Ovary (tissue), 7 donors: ENCODE measurements at regions not wholly inside any gene's neighbourhood (a gene's known extent, or its start where the extent isn't known, plus 50 kb on each side); places are given as distances from the start of the nearest gene placed in this dataset.

ENCODE experiments used
- DNase-seq, 5 donors: peaks; one replicate each; pipeline ENCODE4 v3.0.0-alpha.2; 2019 to 2020
- H3K27ac ChIP-seq, 2 donors: fragments of 200-600 bp; one replicate each; pipeline versions ENCODE4 v1.5.1 to v1.8.0; 2019 to 2022
- H3K27me3 ChIP-seq: fragments of 200-600 bp; one replicate; pipeline ENCODE4 v1.8.0; 2022
- H3K36me3 ChIP-seq: fragments of 200-600 bp; sonication (generic); one replicate; pipeline ENCODE4 v1.5.1; 2019
- H3K4me1 ChIP-seq: one replicate; pipeline ENCODE4 v1.8.1; 2013; ENCODE audit warnings: mild to moderate bottlenecking, moderate library complexity; ENCODE audit not compliant: insufficient read depth
- H3K4me3 ChIP-seq: fragments of 200-600 bp; sonication (generic); one replicate; pipeline ENCODE4 v1.5.1; 2017
- H3K9me3 ChIP-seq, 2 donors: fragments of 200-600 bp in 1 of 2; sonication (generic) in 1 of 2; one replicate each; pipeline versions ENCODE4 v1.5.1 to v1.8.1; 2013 to 2019; ENCODE audit warnings: mild to moderate bottlenecking in 1 of 2, moderate library complexity in 1 of 2
- EP300 ChIP-seq: sonication (generic); formaldehyde crosslinking; IDR thresholded peaks from one replicate; pipeline ENCODE4 v1.6.1; 2017; ENCODE audit warnings: antibody characterized with exemption
- POLR2A ChIP-seq: fragments of 450-650 bp; IDR thresholded peaks from one replicate; pipeline ENCODE4 v1.6.1; 2017; ENCODE audit warnings: antibody characterized with exemption, mild to moderate bottlenecking, moderate library complexity
- WGBS, 3 donors: extraction: QIAGEN DNeasy Blood & Tissue Kit in 1 of 3; methylation state at CpG; one replicate each; pipeline versions ENCODE4 v1.1.5 to v1.1.7; 2013 to 2017; 5-methylcytosine and 5-hydroxymethylcytosine counted together
- intact Hi-C, 4 donors: fragments of 100-400 bp; cut with DNase I; formaldehyde crosslinking; loops; one replicate each; pipeline versions ENCODE4 v1.11.0 to v1.15.1; 2022 to 2023
- TF ChIP-seq, protein P1 (sequence below), 3 donors: fragments of 450-650 bp in 2 of 3; fragments of 200-600 bp in 1 of 3; IDR thresholded peaks; one replicate each; pipeline versions ENCODE4 v1.5.1 to v1.8.0; 2016 to 2022; ENCODE audit warnings: antibody characterized with exemption in 3 of 3, mild to moderate bottlenecking in 1 of 3
- donor health status: DM: no; HTN: no; CAD: no; lungs with moderate emphysema.
- donor health status: DM: no; HTN: no; CAD: no.
- donor health status: Bipolar disorder and iron deficiency.
- donor health status: DM: no; HTN: no; CAD: no.
- donor health status: DM: yes; HTN: yes; CAD: no.

DNA sequence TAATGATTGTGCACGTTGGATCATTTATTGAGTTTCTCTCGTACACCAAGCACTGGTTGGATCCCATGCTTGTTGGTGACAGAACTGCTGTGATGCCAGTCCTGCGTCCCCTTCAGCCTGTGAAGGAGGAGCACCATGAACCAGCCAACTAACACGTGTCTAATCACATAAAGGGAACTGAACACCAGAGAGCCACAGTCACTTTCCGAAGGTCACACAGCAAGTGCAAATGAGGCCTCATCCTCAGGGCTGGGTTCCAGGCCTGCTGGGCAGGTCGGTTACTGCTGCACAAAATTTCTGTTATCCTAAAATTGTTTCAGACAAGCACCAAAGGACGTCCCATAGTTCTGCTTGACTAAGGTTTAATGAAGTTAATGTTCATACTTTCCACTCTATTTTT is 332.0 kb upstream of the ZNF32 start:
- TF ChIP-seq EP300: no peak
- TF ChIP-seq, protein P1, sequence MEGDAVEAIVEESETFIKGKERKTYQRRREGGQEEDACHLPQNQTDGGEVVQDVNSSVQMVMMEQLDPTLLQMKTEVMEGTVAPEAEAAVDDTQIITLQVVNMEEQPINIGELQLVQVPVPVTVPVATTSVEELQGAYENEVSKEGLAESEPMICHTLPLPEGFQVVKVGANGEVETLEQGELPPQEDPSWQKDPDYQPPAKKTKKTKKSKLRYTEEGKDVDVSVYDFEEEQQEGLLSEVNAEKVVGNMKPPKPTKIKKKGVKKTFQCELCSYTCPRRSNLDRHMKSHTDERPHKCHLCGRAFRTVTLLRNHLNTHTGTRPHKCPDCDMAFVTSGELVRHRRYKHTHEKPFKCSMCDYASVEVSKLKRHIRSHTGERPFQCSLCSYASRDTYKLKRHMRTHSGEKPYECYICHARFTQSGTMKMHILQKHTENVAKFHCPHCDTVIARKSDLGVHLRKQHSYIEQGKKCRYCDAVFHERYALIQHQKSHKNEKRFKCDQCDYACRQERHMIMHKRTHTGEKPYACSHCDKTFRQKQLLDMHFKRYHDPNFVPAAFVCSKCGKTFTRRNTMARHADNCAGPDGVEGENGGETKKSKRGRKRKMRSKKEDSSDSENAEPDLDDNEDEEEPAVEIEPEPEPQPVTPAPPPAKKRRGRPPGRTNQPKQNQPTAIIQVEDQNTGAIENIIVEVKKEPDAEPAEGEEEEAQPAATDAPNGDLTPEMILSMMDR (IDR thresholded peaks at IDR 0.05): no peak
- no peak for TF ChIP-seq POLR2A
- 87 to 92% (median 88%) methylated on average over 7 of the region's 7 CpGs for WGBS, 3 donors
- Histone ChIP-seq H3K4me3 (no peak overlapping the region), H3K36me3 (no peaks in the 10 kb centered on the region), H3K27ac (no peak overlapping the region), H3K4me1 (peaks cover 5% of the 10 kb centered on the region), H3K9me3 (no peaks in the 10 kb centered on the region), H3K27me3 (no peaks in the 10 kb centered on the region)
- DNase-seq: no peak
- intact Hi-C loops: no loop called here

DNA sequence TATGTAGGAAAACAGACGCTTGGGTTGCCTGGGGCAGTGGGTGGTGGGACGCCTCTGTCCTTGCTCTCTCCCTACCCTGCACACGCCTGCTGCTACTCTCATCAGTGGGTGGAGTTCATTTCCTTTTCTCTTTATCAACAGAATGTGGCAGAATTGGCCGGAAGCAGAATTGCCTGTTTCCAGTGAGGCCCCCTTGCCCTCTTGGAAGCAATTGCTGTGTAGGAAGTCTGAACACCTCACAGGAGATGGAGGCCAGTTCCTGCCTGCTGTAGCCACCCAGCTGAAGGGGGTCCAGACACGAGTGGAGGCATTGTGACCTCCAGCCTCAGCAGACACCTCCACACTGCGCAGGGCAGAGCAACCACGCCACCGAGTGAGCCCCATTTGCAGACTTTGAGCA is 331.6 kb upstream of the ZNF32 start:
- WGBS, 3 donors: 69 to 80% (median 76%) methylated on average over 8 of the region's 8 CpGs

DNA sequence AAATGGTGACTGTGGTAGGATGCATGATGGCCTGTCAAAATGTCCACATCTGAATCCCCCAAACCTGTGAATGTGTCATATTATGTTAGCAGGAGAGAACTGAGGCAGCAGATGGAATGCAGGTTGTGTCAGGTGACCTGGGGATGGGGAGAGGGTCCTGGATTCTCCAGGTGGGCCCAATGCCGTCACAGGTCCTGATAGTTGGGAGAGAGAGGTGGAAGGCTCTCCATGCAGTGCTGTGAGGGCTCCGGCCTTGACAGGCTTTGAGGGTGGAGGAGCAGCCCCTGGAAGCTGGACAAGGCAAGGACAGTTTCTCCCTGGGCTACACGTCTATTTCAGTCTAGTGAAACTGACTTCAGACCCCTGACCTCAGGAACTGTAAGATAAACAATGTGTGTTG is 330.9 kb upstream of the ZNF32 start:
- Histone ChIP-seq H3K27me3 (no peaks in the 10 kb centered on the region), H3K27ac (no peak overlapping the region), H3K36me3 (no peaks in the 10 kb centered on the region), H3K4me1 (peaks cover 5% of the 10 kb centered on the region), H3K4me3 (no peak overlapping the region), H3K9me3 (no peaks in the 10 kb centered on the region)
- WGBS, 3 donors: 69 to 77% (median 70%) methylated on average over 3 of the region's 3 CpGs
- intact Hi-C loops: no loop called here
- no peak for TF ChIP-seq POLR2A
- no peak for DNase-seq

More for the DNA sequence above, 331.6 kb upstream of the ZNF32 start:
- H3K27me3 ChIP-seq: no peaks in the 10 kb centered on the region
- DNase-seq: no peak
- TF ChIP-seq EP300: no peak
- TF ChIP-seq, protein P1 (IDR thresholded peaks at IDR 0.05): no peak
- TF ChIP-seq POLR2A: no peak
- peaks cover 5% of the 10 kb centered on the region for H3K4me1 ChIP-seq
- intact Hi-C loops: no loop called here
- no peak overlapping the region for H3K27ac ChIP-seq
- no peak overlapping the region for H3K4me3 ChIP-seq
- no peaks in the 10 kb centered on the region for H3K36me3 ChIP-seq
- no peaks in the 10 kb centered on the region for H3K9me3 ChIP-seq

DNA sequence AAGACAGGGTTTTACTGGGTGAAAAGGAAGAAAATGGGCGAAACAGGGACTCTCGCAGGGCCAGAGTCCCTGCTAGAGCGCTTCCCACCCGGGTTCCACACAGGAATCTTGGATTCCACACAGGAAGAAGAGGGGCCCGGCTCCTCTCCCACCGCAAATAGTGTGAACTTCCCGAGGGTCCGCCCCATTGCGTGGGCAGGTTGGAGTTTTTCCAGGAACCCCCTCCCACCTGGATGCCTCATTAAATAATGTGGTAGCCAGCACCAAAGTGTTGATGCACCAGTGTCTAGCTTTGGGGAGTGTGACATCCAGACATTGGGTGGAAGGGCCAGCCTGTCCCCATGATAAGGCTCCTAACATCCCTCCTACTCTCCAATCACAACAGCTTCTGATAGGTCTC is 330.3 kb upstream of the ZNF32 start:
- Histone ChIP-seq H3K9me3 (no peaks in the 10 kb centered on the region), H3K27me3 (no peaks in the 10 kb centered on the region), H3K4me1 (peaks cover 5% of the 10 kb centered on the region), H3K36me3 (no peaks in the 10 kb centered on the region), H3K27ac (no peak overlapping the region), H3K4me3 (no peak overlapping the region)
- intact Hi-C loops: no loop called here
- DNase-seq: no peak
- 88 to 91% (median 88%) methylated on average over 9 of the region's 9 CpGs for WGBS, 3 donors
- TF ChIP-seq, protein P1 (IDR thresholded peaks at IDR 0.05): no peak
- TF ChIP-seq POLR2A (no peak), EP300 (no peak)

DNA sequence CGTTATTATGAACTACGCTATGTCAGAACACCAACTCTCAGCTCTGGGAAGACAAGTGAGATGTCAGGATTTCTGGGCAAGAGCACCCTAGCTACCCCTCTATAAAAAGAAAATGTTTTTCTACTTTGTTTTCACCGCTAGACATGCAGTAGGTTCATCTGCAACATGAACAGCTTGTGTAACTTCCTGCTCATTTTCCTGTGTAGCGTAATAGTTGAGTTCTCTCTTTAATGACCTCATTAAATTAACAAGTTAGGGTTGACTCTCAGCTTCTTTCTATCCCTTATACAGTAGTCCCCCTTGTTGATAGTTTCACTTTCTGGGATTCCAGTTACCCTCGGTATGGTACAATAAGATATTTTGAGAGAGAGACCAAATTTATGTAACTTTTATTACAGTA is 329.4 kb upstream of the ZNF32 start:
- no peak for DNase-seq
- H3K4me1 ChIP-seq: peaks cover 5% of the 10 kb centered on the region
- no peak overlapping the region for H3K4me3 ChIP-seq
- no peak overlapping the region for H3K27ac ChIP-seq
- H3K36me3 ChIP-seq: no peaks in the 10 kb centered on the region
- H3K27me3 ChIP-seq: no peaks in the 10 kb centered on the region
- intact Hi-C loops: no loop called here
- TF ChIP-seq, protein P1 (IDR thresholded peaks at IDR 0.05): no peak
- no peak for TF ChIP-seq EP300
- TF ChIP-seq POLR2A: no peak
- WGBS, 3 donors: 84 to 91% (median 88%) methylated on average over 5 of the region's 5 CpGs
- no peaks in the 10 kb centered on the region for H3K9me3 ChIP-seq
